ENCODE measurements at regions not wholly inside any gene's neighbourhood (a gene's known extent, or its start where the extent isn't known, plus 50 kb on each side); places are given as distances from the start of the nearest gene placed in this dataset.

DNA sequence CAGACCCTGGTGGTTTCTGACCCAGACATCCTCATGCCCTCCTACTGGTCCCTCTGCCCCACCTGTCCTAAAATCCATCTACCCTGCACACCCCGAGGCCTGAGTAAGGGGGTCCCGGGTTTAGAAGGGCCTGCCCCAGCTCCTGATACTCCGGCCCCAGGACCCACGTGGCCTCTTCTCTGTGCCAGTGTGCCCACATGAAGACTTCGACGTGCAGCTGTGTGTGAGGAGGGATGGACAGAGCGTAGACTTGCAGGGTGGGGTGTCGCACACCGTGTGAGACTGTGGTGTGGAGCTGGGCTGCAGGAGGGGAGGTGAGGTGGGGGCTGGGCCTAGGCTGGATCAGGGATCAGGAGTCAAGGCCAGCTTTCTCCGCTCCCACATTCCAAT lies 461.1 kb downstream of the PTPRU start:
- peaks cover 8% of the 10 kb centered on the region for H3K27me3 Mint-ChIP-seq
- no peak overlapping the region for H3K4me3 ChIP-seq (ENCODE audit: low read depth, low read length)
- no peak overlapping the region for H3K27ac ChIP-seq (ENCODE audit: insufficient read depth, low read length, poor library complexity, severe bottlenecking)
- H3K4me1 ChIP-seq (ENCODE audit: control insufficient read depth, insufficient read depth, low read length, poor library complexity, severe bottlenecking): no peaks in the 10 kb centered on the region
- no peak overlapping the region for H3K27ac Mint-ChIP-seq
- no peaks in the 10 kb centered on the region for H3K9me3 ChIP-seq (ENCODE audit: control insufficient read depth in 2 of 2, low read length in 2 of 2)
- H3K4me1 Mint-ChIP-seq: no peaks in the 10 kb centered on the region
- H3K36me3 Mint-ChIP-seq: no peaks in the 10 kb centered on the region
- no peaks in the 10 kb centered on the region for H3K36me3 ChIP-seq (ENCODE audit: control insufficient read depth, insufficient read depth, low read length)
- H3K4me3 Mint-ChIP-seq: no peak overlapping the region
- peaks cover 0 to 4% (median 0%) of the 10 kb centered on the region in 7 donors for H3K9me3 Mint-ChIP-seq
- DNase-seq: no peak
- no peak for ATAC-seq (ENCODE audit: low read depth in 2 of 2)
- H3K27me3 ChIP-seq (ENCODE audit: control insufficient read depth, insufficient read depth, low read length): no peaks in the 10 kb centered on the region

DNA sequence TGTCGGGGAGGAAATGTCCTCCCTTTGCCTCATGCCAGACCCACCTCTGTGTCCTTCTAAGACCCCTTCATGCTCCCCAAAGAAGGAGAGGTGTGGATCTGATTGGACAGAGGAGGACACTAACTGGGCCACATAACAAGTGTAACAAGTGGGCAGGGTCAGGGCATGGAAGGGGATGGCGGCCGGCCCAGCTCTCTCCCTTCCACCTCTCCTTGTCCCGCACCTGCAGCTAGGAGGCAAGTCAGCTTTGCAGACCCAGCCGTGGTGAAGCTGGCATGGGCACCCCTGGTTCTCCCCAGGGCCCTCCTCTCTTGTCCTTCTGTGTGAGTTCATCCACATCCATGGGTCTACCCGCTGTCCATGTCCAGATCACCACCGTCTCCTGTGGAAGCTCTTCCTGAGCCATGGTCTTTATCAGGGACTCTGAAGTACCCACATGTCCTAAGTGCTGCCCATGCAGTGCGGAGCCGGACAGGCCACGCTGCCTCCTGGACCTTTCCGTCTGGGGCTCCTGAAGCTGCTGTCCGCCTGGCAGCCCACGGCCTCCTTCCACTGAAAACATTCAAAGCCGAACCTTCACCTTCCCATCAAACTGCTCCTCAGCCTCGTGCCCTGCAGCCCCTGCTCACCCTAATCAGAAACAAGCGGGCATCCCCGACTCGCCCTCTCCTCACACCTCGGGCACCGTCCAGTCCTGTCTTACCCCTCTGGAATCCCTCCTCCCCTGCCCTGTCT lies 460.5 kb downstream of the PTPRU start:
- Mint-ChIP-seq H3K36me3 (no peaks in the 10 kb centered on the region), H3K4me3 (no peak overlapping the region), H3K27me3 (peaks cover 12% of the 10 kb centered on the region), H3K27ac (no peak overlapping the region), H3K4me1 (no peaks in the 10 kb centered on the region), H3K9me3 (peaks cover 0 to 4% (median 0%) of the 10 kb centered on the region in 7 donors)
- no peak overlapping the region for H3K4me3 ChIP-seq (ENCODE audit: low read depth, low read length)
- ATAC-seq (ENCODE audit: low read depth in 2 of 2) (no peak), DNase-seq (no peak)
- H3K9me3 ChIP-seq (ENCODE audit: control insufficient read depth in 2 of 2, low read length in 2 of 2): no peaks in the 10 kb centered on the region
- H3K4me1 ChIP-seq (ENCODE audit: control insufficient read depth, insufficient read depth, low read length, poor library complexity, severe bottlenecking): no peaks in the 10 kb centered on the region
- H3K27me3 ChIP-seq (ENCODE audit: control insufficient read depth, insufficient read depth, low read length): no peaks in the 10 kb centered on the region
- no peak overlapping the region for H3K27ac ChIP-seq (ENCODE audit: insufficient read depth, low read length, poor library complexity, severe bottlenecking)
- H3K36me3 ChIP-seq (ENCODE audit: control insufficient read depth, insufficient read depth, low read length): no peaks in the 10 kb centered on the region

DNA sequence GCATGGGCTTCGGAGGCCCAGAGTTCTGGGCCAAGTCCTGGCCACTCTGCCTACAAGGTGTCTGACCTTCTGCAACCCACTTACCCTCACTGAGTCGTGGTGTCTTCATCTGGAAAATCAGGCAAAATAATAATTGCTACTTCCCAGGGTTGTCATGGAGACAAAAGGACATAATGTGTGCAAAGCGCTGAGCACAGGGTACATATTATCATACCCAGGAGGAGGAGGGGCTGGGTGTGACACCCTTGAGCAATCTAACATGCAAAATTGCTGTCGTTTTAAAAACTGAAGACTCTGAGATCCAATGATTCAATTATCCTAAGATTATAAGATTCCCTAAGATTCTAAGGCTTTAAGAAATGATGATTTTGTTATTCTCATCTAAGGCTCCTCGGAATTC lies 459.5 kb downstream of the PTPRU start:
- H3K27me3 ChIP-seq (ENCODE audit: control insufficient read depth, insufficient read depth, low read length): no peaks in the 10 kb centered on the region
- H3K36me3 Mint-ChIP-seq: no peaks in the 10 kb centered on the region
- peaks cover 12% of the 10 kb centered on the region for H3K27me3 Mint-ChIP-seq
- peaks cover 0 to 4% (median 0%) of the 10 kb centered on the region in 7 donors for H3K9me3 Mint-ChIP-seq
- no peaks in the 10 kb centered on the region for H3K4me1 ChIP-seq (ENCODE audit: control insufficient read depth, insufficient read depth, low read length, poor library complexity, severe bottlenecking)
- H3K9me3 ChIP-seq (ENCODE audit: control insufficient read depth in 2 of 2, low read length in 2 of 2): no peaks in the 10 kb centered on the region
- no peak overlapping the region for H3K4me3 Mint-ChIP-seq
- no peak for ATAC-seq (ENCODE audit: low read depth in 2 of 2)
- H3K27ac Mint-ChIP-seq: no peak overlapping the region
- H3K4me3 ChIP-seq (ENCODE audit: low read depth, low read length): no peak overlapping the region
- no peaks in the 10 kb centered on the region for H3K36me3 ChIP-seq (ENCODE audit: control insufficient read depth, insufficient read depth, low read length)
- H3K27ac ChIP-seq (ENCODE audit: insufficient read depth, low read length, poor library complexity, severe bottlenecking): no peak overlapping the region
- no peaks in the 10 kb centered on the region for H3K4me1 Mint-ChIP-seq
- no peak for DNase-seq

DNA sequence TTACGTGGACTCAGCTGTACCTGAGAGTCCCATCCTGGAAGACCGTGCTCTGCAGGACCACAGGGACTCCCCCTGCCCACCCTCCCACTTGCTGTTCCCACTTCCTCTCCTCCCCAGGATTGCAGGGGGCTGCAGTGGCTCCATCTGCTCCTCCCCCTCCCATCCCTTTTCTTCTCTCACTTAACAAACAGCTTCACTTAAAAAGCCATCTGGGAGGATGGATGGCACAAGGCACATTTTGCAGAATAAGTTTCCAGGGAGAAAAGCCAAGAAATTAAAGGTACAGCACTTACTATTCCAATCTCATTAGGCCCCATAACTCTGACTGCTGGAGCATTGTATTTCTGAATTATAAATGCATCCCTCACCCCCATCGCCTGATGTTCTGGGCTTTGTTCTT lies 458.7 kb downstream of the PTPRU start:
- ATAC-seq (ENCODE audit: low read depth in 2 of 2) (no peak), DNase-seq (no peak)
- peaks cover 0 to 4% (median 0%) of the 10 kb centered on the region in 7 donors for H3K9me3 Mint-ChIP-seq
- no peaks in the 10 kb centered on the region for H3K9me3 ChIP-seq (ENCODE audit: control insufficient read depth in 2 of 2, low read length in 2 of 2)
- no peaks in the 10 kb centered on the region for H3K4me1 Mint-ChIP-seq
- no peaks in the 10 kb centered on the region for H3K36me3 ChIP-seq (ENCODE audit: control insufficient read depth, insufficient read depth, low read length)
- no peak overlapping the region for H3K4me3 Mint-ChIP-seq
- no peak overlapping the region for H3K4me3 ChIP-seq (ENCODE audit: low read depth, low read length)
- H3K27ac ChIP-seq (ENCODE audit: insufficient read depth, low read length, poor library complexity, severe bottlenecking): no peak overlapping the region
- no peaks in the 10 kb centered on the region for H3K27me3 ChIP-seq (ENCODE audit: control insufficient read depth, insufficient read depth, low read length)
- H3K27ac Mint-ChIP-seq: no peak overlapping the region
- H3K27me3 Mint-ChIP-seq: peaks cover 12% of the 10 kb centered on the region
- H3K4me1 ChIP-seq (ENCODE audit: control insufficient read depth, insufficient read depth, low read length, poor library complexity, severe bottlenecking): no peaks in the 10 kb centered on the region
- H3K36me3 Mint-ChIP-seq: no peaks in the 10 kb centered on the region

DNA sequence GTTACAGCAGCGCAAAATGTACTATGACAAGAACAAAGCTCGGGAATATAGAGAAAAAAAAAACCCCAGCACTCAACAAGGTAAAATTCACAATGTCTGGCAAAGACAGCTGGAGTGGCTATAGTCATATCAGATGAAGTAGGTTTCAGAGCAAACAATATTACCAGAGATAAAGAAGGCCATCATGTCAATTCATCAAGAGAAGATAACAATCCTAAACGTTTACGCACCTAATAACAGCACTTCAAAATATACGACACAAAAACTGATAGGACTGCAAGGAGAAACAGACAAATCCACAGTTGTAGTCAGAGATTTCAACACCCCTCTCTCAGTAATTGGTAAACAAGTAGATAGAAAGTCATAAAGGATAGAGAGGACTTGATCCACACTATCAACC lies 455.2 kb downstream of the PTPRU start:
- Mint-ChIP-seq H3K9me3 (peaks cover 0 to 4% (median 0%) of the 10 kb centered on the region in 7 donors), H3K27ac (no peak overlapping the region), H3K27me3 (peaks cover 7% of the 10 kb centered on the region), H3K4me3 (no peak overlapping the region), H3K36me3 (no peaks in the 10 kb centered on the region), H3K4me1 (peaks cover 0 to 5% (median 2%) of the 10 kb centered on the region in 4 donors)
- Histone ChIP-seq H3K4me3 (ENCODE audit: low read depth, low read length) (no peak overlapping the region), H3K27me3 (ENCODE audit: control insufficient read depth, insufficient read depth, low read length) (no peaks in the 10 kb centered on the region), H3K9me3 (ENCODE audit: control insufficient read depth in 2 of 2, low read length in 2 of 2) (no peaks in the 10 kb centered on the region), H3K4me1 (ENCODE audit: control insufficient read depth, insufficient read depth, low read length, poor library complexity, severe bottlenecking) (no peaks in the 10 kb centered on the region), H3K36me3 (ENCODE audit: control insufficient read depth, insufficient read depth, low read length) (no peaks in the 10 kb centered on the region), H3K27ac (ENCODE audit: insufficient read depth, low read length, poor library complexity, severe bottlenecking) (no peak overlapping the region)
- ATAC-seq (ENCODE audit: low read depth in 2 of 2): no peak
- no peak for DNase-seq

DNA sequence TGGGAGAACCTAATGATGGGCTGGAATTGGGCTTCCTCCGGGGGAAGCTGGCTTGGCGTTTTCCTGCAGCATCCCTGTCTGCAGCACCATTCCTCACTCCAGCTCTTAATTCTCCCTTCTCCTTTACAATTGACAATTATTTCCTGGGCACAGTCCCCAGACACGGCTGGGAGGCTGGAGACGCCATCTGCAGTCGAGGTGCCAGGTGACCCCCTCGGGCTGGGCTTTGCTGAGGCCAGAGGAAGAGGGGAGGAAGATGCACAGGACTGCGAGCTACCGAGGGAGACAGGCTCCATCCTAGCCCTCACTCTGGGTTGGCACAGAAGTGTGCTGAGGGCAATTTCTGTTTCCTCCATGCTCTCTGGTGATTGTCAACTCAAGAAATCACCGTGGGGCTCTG lies 453.8 kb downstream of the PTPRU start:
- Histone ChIP-seq H3K9me3 (ENCODE audit: control insufficient read depth in 2 of 2, low read length in 2 of 2) (no peaks in the 10 kb centered on the region), H3K36me3 (ENCODE audit: control insufficient read depth, insufficient read depth, low read length) (no peaks in the 10 kb centered on the region), H3K27ac (ENCODE audit: insufficient read depth, low read length, poor library complexity, severe bottlenecking) (no peak overlapping the region), H3K4me1 (ENCODE audit: control insufficient read depth, insufficient read depth, low read length, poor library complexity, severe bottlenecking) (no peaks in the 10 kb centered on the region), H3K27me3 (ENCODE audit: control insufficient read depth, insufficient read depth, low read length) (no peaks in the 10 kb centered on the region), H3K4me3 (ENCODE audit: low read depth, low read length) (no peak overlapping the region)
- no peak for DNase-seq
- peaks cover 10% of the 10 kb centered on the region for H3K27me3 Mint-ChIP-seq
- H3K4me3 Mint-ChIP-seq: no peak overlapping the region
- no peaks in the 10 kb centered on the region for H3K36me3 Mint-ChIP-seq
- H3K27ac Mint-ChIP-seq: no peak overlapping the region
- peaks cover 0 to 5% (median 2%) of the 10 kb centered on the region in 4 donors for H3K4me1 Mint-ChIP-seq
- H3K9me3 Mint-ChIP-seq: peaks cover 0 to 4% (median 0%) of the 10 kb centered on the region in 7 donors
- ATAC-seq (ENCODE audit: low read depth in 2 of 2): no peak

DNA sequence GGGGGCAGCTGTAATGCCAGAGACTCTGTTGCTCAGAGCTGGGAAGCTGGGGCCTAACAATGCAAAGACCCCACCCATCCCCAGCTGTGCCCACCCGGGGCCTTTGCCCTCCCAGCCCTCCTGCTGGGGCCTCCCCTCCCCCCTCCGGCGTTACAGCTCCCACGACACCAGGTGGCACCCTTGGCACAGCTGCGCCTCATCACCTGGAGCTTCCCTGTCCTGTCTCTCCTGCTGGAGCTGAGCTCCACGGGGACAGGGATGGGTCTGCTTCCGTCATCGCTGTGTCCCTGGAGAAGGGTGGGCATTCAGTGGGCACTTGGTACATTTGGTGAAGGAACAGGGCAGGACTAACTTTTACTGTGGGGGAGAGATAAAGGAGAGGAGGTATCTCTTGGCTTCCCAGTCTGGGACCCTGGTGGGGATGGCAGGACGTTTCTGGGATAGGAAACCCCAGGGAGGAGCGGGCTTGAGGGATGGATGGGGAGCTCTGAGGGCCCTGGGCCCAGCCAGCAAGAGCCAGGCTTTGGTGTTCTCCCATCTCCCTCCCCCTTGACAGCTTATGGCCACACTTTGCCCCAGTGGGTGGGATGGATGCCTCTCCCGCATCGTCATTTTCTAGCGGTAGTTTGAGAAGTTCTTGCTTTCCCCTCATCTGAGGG lies 453.2 kb downstream of the PTPRU start:
- H3K36me3 Mint-ChIP-seq: no peaks in the 10 kb centered on the region
- Histone ChIP-seq H3K4me3 (ENCODE audit: low read depth, low read length) (no peak overlapping the region), H3K9me3 (ENCODE audit: control insufficient read depth in 2 of 2, low read length in 2 of 2) (no peaks in the 10 kb centered on the region), H3K4me1 (ENCODE audit: control insufficient read depth, insufficient read depth, low read length, poor library complexity, severe bottlenecking) (no peaks in the 10 kb centered on the region), H3K27me3 (ENCODE audit: control insufficient read depth, insufficient read depth, low read length) (no peaks in the 10 kb centered on the region), H3K27ac (ENCODE audit: insufficient read depth, low read length, poor library complexity, severe bottlenecking) (no peak overlapping the region), H3K36me3 (ENCODE audit: control insufficient read depth, insufficient read depth, low read length) (no peaks in the 10 kb centered on the region)
- H3K9me3 Mint-ChIP-seq: peaks cover 0 to 4% (median 0%) of the 10 kb centered on the region in 7 donors
- peaks cover 0 to 5% (median 2%) of the 10 kb centered on the region in 4 donors for H3K4me1 Mint-ChIP-seq
- DNase-seq: no peak
- H3K27ac Mint-ChIP-seq: no peak overlapping the region
- no peak overlapping the region for H3K4me3 Mint-ChIP-seq
- no peak for ATAC-seq (ENCODE audit: low read depth in 2 of 2)
- H3K27me3 Mint-ChIP-seq: peaks cover 10% of the 10 kb centered on the region
